ENCODE measurements at regions not wholly inside any gene's neighbourhood (a gene's known extent, or its start where the extent isn't known, plus 50 kb on each side); places are given as distances from the start of the nearest gene placed in this dataset.
"Not testable (repeated sequence)": the region's sequence is repeated elsewhere in the genome, so short reads cannot be mapped to it uniquely, and the experiment has no call there.

DNA sequence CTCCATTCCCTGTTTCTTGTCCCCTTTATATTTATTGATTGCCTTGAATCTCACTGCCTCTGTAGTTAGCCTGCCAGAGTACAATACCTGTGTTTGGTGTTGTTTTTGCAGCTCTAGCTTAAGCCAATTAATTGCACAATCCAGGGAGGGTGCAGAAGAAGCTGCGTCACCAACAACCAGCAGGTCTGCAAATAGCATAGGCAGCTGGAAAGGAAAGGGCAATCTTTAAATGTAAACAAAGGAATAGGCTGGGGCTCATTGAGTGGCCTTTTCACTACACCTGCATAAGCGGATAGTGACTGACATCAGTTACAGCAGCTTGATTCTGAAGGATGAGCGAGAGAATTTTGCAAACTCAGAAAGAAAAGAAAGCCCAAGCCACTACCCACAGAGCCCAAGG is 106.8 kb upstream of the RAI2 start:
- Mint-ChIP-seq H3K27me3 (ENCODE audit: insufficient read depth, unreplicated experiment) (peaks cover 30% of the 10 kb centered on the region), H3K4me1 (ENCODE audit: insufficient read depth, unreplicated experiment) (no peaks in the 10 kb centered on the region), H3K36me3 (ENCODE audit: insufficient read depth, unreplicated experiment) (no peaks in the 10 kb centered on the region), H3K9me3 (ENCODE audit: unreplicated experiment) (no peaks in the 10 kb centered on the region), H3K4me3 (ENCODE audit: unreplicated experiment) (no peak overlapping the region), H3K27ac (ENCODE audit: low read depth, unreplicated experiment) (no peak overlapping the region)
- DNase-seq (ENCODE audit: unreplicated experiment), result no peak
- TF ChIP-seq, protein P1, sequence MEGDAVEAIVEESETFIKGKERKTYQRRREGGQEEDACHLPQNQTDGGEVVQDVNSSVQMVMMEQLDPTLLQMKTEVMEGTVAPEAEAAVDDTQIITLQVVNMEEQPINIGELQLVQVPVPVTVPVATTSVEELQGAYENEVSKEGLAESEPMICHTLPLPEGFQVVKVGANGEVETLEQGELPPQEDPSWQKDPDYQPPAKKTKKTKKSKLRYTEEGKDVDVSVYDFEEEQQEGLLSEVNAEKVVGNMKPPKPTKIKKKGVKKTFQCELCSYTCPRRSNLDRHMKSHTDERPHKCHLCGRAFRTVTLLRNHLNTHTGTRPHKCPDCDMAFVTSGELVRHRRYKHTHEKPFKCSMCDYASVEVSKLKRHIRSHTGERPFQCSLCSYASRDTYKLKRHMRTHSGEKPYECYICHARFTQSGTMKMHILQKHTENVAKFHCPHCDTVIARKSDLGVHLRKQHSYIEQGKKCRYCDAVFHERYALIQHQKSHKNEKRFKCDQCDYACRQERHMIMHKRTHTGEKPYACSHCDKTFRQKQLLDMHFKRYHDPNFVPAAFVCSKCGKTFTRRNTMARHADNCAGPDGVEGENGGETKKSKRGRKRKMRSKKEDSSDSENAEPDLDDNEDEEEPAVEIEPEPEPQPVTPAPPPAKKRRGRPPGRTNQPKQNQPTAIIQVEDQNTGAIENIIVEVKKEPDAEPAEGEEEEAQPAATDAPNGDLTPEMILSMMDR (IDR thresholded peaks at IDR 0.05; ENCODE audit: unreplicated experiment), result no peak
- CTCF ChIA-PET, result no interaction called here
- no TSS peak for BruUV-seq (replicated peaks)
- intact Hi-C loops (cut with micrococcal nuclease), result no loop called here
- POLR2A ChIA-PET, result interaction anchor here (0.6 kb wide), 1 partner anchor 12 kb away, joined by 3 read pairs; no protein-coding TSS in a partner anchor

DNA sequence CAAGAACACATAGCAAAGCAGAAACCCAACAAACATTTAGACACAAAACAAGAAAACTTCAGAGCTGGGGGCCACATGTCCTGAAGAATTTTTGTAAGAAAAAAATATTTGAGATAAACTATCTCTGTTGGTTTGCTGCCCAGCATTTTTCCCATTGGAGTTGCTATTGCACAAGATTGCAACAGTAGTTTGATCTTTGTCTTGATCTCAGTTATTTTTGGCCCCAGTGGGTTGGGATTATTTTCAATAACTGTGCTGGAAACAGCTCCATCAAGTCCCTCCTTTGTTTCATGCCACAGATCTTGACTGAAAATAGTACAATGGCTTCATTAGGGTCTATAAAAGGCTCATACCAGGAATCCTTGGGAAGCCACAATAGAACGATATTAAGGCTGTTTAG is 103.8 kb upstream of the RAI2 start:
- DNase-seq (ENCODE audit: unreplicated experiment), result no peak
- peaks cover 5% of the 10 kb centered on the region for H3K9me3 Mint-ChIP-seq (ENCODE audit: unreplicated experiment)
- H3K36me3 Mint-ChIP-seq (ENCODE audit: insufficient read depth, unreplicated experiment), result no peaks in the 10 kb centered on the region
- no peak overlapping the region for H3K27ac Mint-ChIP-seq (ENCODE audit: low read depth, unreplicated experiment)
- ChIA-PET CTCF (interaction anchor here (0.7 kb wide), 1 partner anchor 31 kb away, joined by 3 read pairs; no protein-coding TSS in a partner anchor), POLR2A (no interaction called here)
- no peaks in the 10 kb centered on the region for H3K4me1 Mint-ChIP-seq (ENCODE audit: insufficient read depth, unreplicated experiment)
- H3K4me3 Mint-ChIP-seq (ENCODE audit: unreplicated experiment), result no peak overlapping the region
- peaks cover 28% of the 10 kb centered on the region for H3K27me3 Mint-ChIP-seq (ENCODE audit: insufficient read depth, unreplicated experiment)
- TF ChIP-seq, protein P1 (IDR thresholded peaks at IDR 0.05; ENCODE audit: unreplicated experiment), result no peak
- intact Hi-C loops (cut with micrococcal nuclease), result no loop called here
- BruUV-seq (replicated peaks), result no TSS peak

DNA sequence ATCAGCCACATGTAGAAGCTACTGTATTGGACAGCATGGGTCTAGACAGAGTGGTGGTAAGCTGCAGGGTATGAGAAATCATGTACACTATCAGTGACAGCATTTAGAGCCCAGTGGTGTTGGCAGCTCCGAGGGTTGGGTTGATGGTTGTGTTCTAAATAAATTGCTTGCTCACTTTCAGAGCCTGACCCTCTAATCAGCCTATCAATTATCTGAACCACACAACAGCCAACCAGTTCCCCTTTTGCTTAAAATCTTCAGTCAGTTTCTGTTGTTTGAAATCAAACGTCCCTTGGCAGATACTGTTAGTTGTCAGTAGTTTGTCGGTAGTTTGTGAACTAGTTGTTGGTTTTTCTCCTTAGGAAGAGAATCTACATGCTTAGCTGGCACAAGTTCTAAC is 99.8 kb upstream of the RAI2 start:
- peaks cover 37% of the 10 kb centered on the region for H3K27me3 Mint-ChIP-seq (ENCODE audit: insufficient read depth, unreplicated experiment)
- TF ChIP-seq, protein P1 (IDR thresholded peaks at IDR 0.05; ENCODE audit: unreplicated experiment), result no peak
- DNase-seq (ENCODE audit: unreplicated experiment), result no peak
- no peak overlapping the region for H3K27ac Mint-ChIP-seq (ENCODE audit: low read depth, unreplicated experiment)
- H3K4me3 Mint-ChIP-seq (ENCODE audit: unreplicated experiment), result no peak overlapping the region
- no TSS peak for BruUV-seq (replicated peaks)
- no peaks in the 10 kb centered on the region for H3K36me3 Mint-ChIP-seq (ENCODE audit: insufficient read depth, unreplicated experiment)
- H3K4me1 Mint-ChIP-seq (ENCODE audit: insufficient read depth, unreplicated experiment), result no peaks in the 10 kb centered on the region
- POLR2A ChIA-PET, result interaction anchor here (1.0 kb wide), 1 partner anchor 11 kb away, joined by 3 read pairs; no protein-coding TSS in a partner anchor
- intact Hi-C loops (cut with micrococcal nuclease), result no loop called here
- peaks cover 5% of the 10 kb centered on the region for H3K9me3 Mint-ChIP-seq (ENCODE audit: unreplicated experiment)
- CTCF ChIA-PET, result no interaction called here

DNA sequence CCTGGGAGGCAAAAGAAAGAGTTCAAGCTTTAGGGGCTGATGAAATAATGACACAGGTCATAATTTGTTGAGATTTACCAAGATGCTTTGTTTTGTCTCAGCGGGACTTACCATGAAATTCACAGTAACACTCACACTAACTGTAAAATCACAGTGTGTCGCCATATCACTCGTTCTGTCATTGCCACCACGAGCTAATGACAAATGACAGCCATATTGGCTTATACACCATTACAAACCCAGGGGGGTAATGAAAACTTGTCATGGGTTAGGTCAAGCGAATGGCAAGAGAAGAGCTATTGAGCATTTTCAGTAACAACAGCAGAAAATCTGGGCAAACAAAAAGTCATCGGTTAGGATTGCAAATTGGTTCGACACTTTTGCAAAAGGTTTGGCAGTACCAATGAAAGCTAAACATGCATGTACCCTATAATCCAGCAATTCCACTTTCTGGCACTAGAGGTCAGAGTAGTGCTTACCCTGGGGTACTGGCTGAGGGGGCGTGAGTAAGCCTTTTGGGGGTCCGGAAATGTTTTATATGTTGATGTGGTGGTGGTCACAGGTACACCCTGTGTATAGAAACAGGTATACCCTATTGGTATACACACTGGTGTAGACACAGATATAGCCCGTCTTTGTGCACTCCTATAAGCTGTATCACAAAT is 83.9 kb upstream of the RAI2 start:
- no peak overlapping the region for H3K27ac Mint-ChIP-seq (ENCODE audit: low read depth, unreplicated experiment)
- H3K9me3 Mint-ChIP-seq (ENCODE audit: unreplicated experiment), result no peaks in the 10 kb centered on the region
- intact Hi-C loops (cut with micrococcal nuclease), result no loop called here
- POLR2A ChIA-PET, result interaction anchor here (0.9 to 1.1 kb wide), 2 partner anchors 13 to 20 kb away, joined by 3 read pairs; no protein-coding TSS in a partner anchor
- H3K36me3 Mint-ChIP-seq (ENCODE audit: insufficient read depth, unreplicated experiment), result peaks cover 4% of the 10 kb centered on the region
- CTCF ChIA-PET, result interaction anchor here (0.6 to 1.1 kb wide), 4 partner anchors 13 to 848 kb away, joined by 3 read pairs; no protein-coding TSS in a partner anchor
- DNase-seq (ENCODE audit: unreplicated experiment), result peak; percentile 31
- H3K27me3 Mint-ChIP-seq (ENCODE audit: insufficient read depth, unreplicated experiment), result peaks cover 8% of the 10 kb centered on the region
- TF ChIP-seq, protein P1 (IDR thresholded peaks at IDR 0.05; ENCODE audit: unreplicated experiment), result peak; percentile 46
- H3K4me3 Mint-ChIP-seq (ENCODE audit: unreplicated experiment), result no peak overlapping the region
- BruUV-seq (replicated peaks), result no TSS peak
- H3K4me1 Mint-ChIP-seq (ENCODE audit: insufficient read depth, unreplicated experiment), result no peaks in the 10 kb centered on the region

DNA sequence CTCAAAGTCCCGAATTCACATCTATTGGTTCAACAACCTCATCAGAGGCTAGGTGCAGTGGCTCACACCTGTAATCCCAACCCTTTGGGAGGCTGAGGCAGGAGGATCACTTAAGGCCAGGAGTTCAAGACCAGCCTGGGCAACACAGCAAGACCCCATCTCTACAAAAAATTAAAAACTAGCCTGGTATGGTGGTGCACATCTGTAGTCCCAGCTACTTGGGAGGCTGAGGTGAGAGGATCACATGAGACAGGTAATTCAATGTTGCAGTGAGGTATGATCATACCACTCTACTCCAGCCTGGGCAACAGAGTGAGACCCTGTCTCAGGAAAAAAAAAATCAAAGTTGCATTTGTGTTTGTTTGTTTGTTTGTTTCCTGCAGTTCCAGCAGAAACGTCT is 80.1 kb upstream of the RAI2 start:
- H3K36me3 Mint-ChIP-seq (ENCODE audit: insufficient read depth, unreplicated experiment); H3K4me1 Mint-ChIP-seq (ENCODE audit: insufficient read depth, unreplicated experiment); H3K27ac Mint-ChIP-seq (ENCODE audit: low read depth, unreplicated experiment); H3K4me3 Mint-ChIP-seq (ENCODE audit: unreplicated experiment); BruUV-seq (replicated peaks); POLR2A ChIA-PET; DNase-seq (ENCODE audit: unreplicated experiment); H3K27me3 Mint-ChIP-seq (ENCODE audit: insufficient read depth, unreplicated experiment); H3K9me3 Mint-ChIP-seq (ENCODE audit: unreplicated experiment); intact Hi-C loops (cut with micrococcal nuclease): not testable (repeated sequence)
- CTCF ChIA-PET, result interaction anchor here (0.7 kb wide), 1 partner anchor 893 kb away, joined by 3 read pairs; no protein-coding TSS in a partner anchor

Measured in MCF 10A (cell line).